Neural cell (in vitro differentiated cells): ENCODE measurements at regions not wholly inside any gene's neighbourhood (a gene's known extent, or its start where the extent isn't known, plus 50 kb on each side); places are given as distances from the start of the nearest gene placed in this dataset.

Experiments used
- CTCF ChIP-seq: fragments of 450-650 bp; IDR thresholded peaks from 2 replicates; pipeline ENCODE4 v1.5.1; 2014; ENCODE audit warnings: antibody characterized with exemption, mild to moderate bottlenecking, moderate library complexity; ENCODE audit not compliant: poor library complexity, severe bottlenecking
- EP300 ChIP-seq: fragments of 450-650 bp; conservative IDR thresholded peaks from 2 replicates; pipeline ENCODE4 v1.6.1; 2014; ENCODE audit warnings: antibody characterized with exemption, mild to moderate bottlenecking, moderate library complexity; ENCODE audit not compliant: poor library complexity, severe bottlenecking
- EZH2 ChIP-seq: fragments of 200-600, 300-800 bp; shearing (Covaris generic), sonication (generic); IDR thresholded peaks from 2 replicates; pipeline ENCODE4 v1.6.1; 2014; ENCODE audit warnings: antibody characterized with exemption, low read length, borderline replicate concordance, mild to moderate bottlenecking; ENCODE audit not compliant: insufficient read depth, poor library complexity, severe bottlenecking
- MXI1 ChIP-seq: fragments of 450-650 bp; conservative IDR thresholded peaks from 2 replicates; pipeline ENCODE4 v1.6.1; 2014; ENCODE audit warnings: antibody characterized with exemption, mild to moderate bottlenecking; ENCODE audit not compliant: poor library complexity, severe bottlenecking
- POLR2AphosphoS5 ChIP-seq: IDR thresholded peaks from 2 replicates; pipeline ENCODE4 v1.6.1; 2012
- RAD21 ChIP-seq: fragments of 450-650 bp; conservative IDR thresholded peaks from 2 replicates; pipeline ENCODE4 v1.6.1; 2014; ENCODE audit warnings: antibody characterized with exemption, mild to moderate bottlenecking, moderate library complexity
- SMC3 ChIP-seq: fragments of 450-650 bp; conservative IDR thresholded peaks from 2 replicates; pipeline ENCODE4 v1.6.1; 2014; ENCODE audit warnings: antibody characterized with exemption, mild to moderate bottlenecking, moderate library complexity; ENCODE audit not compliant: poor library complexity
- TAF1 ChIP-seq: IDR thresholded peaks from 2 replicates; pipeline ENCODE4 v1.6.1; 2012; ENCODE audit warnings: low read depth
- TF ChIP-seq, protein P1 (sequence below): IDR thresholded peaks from 2 replicates; pipeline ENCODE4 v1.6.1; 2012; ENCODE audit warnings: borderline replicate concordance

- TF ChIP-seq RAD21 (no peak), CTCF (no peak), EZH2 (no peak), EP300 (no peak), SMC3 (no peak), TAF1 (no peak), MXI1 (no peak), POLR2AphosphoS5 (no peak)
- TF ChIP-seq, protein P1, sequence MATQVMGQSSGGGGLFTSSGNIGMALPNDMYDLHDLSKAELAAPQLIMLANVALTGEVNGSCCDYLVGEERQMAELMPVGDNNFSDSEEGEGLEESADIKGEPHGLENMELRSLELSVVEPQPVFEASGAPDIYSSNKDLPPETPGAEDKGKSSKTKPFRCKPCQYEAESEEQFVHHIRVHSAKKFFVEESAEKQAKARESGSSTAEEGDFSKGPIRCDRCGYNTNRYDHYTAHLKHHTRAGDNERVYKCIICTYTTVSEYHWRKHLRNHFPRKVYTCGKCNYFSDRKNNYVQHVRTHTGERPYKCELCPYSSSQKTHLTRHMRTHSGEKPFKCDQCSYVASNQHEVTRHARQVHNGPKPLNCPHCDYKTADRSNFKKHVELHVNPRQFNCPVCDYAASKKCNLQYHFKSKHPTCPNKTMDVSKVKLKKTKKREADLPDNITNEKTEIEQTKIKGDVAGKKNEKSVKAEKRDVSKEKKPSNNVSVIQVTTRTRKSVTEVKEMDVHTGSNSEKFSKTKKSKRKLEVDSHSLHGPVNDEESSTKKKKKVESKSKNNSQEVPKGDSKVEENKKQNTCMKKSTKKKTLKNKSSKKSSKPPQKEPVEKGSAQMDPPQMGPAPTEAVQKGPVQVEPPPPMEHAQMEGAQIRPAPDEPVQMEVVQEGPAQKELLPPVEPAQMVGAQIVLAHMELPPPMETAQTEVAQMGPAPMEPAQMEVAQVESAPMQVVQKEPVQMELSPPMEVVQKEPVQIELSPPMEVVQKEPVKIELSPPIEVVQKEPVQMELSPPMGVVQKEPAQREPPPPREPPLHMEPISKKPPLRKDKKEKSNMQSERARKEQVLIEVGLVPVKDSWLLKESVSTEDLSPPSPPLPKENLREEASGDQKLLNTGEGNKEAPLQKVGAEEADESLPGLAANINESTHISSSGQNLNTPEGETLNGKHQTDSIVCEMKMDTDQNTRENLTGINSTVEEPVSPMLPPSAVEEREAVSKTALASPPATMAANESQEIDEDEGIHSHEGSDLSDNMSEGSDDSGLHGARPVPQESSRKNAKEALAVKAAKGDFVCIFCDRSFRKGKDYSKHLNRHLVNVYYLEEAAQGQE: no peak
These were observed 65.7 kb upstream of the CACHD1 start for GRCh38 chr1:64404202-64404601.
